Dedifferentiated amniotic fluid mesenchymal stem cell (primary cell): ENCODE measurements at regions not wholly inside any gene's neighbourhood (a gene's known extent, or its start where the extent isn't known, plus 50 kb on each side); places are given as distances from the start of the nearest gene placed in this dataset.

ENCODE experiments used
- DNase-seq: peaks from one replicate; pipeline ENCODE4 v3.0.0-alpha.2; 2016; ENCODE audit errors: extremely low spot score

DNA sequence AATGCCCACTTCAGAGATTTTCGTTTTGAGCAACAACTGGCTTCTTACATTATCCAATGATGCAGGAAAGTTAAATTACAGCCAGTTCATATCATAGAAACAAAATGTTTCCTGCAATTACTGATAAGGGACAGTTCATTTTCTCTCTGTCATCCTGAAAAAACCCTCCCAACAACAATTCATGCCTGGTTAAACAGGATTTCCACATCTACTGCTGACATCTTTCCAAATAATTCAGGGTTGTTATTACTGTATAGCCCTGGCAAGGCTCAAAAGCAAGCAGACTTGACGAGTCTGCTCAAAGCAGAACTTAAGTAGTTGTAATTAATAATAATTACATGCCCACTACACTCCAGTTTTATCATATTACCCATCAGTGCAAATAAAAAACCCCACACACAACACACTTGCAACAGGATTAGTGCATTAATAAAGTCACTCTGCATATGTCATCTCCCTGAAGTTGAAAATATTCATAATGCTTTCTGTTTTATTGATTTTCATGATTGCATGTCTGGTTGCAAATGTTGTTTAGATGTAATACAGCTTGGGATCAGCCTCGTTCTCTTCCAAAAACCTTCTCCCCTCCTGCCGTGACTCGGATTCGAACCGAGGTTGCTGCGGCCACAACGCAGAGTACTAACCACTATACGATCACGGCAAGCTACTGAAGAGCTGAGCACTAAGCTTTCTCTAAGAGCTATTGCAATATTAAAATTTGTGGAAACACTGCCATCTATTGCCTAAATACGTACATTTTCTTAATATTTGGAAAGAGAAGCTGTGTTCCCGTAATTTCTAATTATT lies 119.6 kb upstream of the NFIB start:
- peak; percentile 84 for DNase-seq

DNA sequence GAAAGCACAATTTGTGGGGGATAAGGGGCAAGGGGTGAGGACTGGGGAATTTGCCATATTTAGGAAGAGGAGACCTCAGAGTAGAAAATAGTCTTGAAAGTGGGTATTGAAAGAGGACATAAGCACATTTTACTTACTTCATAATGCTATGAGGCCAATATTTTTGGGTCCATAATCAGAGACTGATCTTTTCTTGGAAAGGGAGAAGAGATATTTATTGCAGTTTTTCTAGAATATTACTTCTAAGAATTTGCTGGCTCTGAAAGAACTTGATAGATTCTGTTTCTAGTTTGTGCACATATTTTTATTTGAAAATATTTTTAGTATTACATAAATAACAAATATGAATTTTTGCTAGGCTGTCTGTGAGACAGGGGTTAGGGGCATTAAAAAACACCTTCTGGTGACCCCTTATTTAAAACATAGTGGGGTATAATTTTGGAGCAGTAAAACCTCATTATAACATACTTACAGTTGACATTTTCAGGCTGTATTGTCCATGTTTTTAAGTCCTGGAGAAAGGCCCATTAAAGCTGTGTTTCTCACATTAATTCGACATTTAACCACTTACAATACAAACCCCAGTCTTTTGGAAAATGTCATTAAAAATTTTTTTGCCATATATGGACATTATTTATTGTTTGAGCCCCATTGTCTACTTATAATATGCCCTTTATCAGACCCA lies 118.9 kb upstream of the NFIB start:
- no peak for DNase-seq

- peak; percentile 78 for DNase-seq
Measured at GRCh38 chr9:14428781-14429230, 114.9 kb upstream of the NFIB start.

- no peak for DNase-seq
Measured at GRCh38 chr9:14427419-14427818, 113.5 kb upstream of the NFIB start.

DNA sequence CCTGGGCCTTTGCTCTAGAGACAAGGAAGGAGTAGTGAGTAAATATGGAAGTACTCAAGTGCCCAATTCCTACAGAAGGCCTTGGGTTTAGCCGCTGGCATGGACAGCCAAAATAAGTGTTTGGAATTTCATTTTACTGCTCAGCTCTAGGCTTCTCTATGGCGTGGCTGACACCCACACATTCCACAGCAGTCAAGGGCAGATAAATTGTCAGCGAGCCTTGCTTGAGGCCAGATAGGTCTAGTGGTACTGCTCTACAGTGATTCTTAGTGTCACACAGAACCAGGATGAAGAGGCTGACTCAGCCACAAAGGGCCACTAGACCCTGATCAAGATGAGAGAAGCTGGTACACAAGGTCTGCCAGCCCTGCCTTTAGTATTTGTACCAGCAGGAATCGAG lies 111.0 kb upstream of the NFIB start:
- DNase-seq, result no peak

- DNase-seq, result no peak
Measured at GRCh38 chr9:14424289-14424688, 110.3 kb upstream of the NFIB start.

DNA sequence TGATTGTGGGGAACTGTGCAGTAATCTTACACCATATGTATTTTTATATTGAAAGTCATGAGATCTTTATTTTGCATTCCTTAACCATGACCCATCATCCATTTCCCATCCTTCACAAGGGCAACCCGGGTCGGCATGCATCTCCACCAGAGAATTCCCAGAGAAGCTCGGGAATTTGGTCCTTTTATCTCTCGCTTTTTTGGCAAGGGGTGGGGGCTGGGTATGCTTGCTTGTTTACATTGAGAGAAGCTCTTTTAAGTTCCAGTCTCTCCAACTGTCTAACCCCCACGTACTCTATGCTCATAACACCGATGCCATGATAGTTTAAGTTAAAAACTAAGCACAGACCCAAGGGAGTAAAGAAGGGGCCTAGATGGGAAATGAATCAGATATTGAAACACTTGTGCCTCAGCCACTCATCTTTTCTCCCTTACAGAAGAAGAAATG lies 109.9 kb upstream of the NFIB start:
- peak; percentile 64 for DNase-seq

DNA sequence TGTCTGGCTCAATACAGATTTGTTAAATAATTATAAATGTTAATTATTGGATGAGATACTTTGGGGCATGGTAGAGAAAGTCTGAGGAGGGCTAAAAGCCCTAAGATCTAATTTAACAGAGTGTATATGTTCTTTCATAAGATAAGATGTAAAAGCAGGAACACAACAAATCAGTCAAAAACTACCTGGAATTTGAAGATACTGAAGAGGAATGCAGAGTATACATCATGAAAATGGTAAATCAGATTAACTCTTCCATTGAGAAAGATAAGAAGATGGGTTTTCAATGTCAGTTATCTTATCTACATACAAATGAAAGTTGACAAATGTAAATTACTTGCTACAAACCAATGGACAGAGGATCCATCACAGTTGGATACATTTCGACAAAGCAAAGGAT lies 107.3 kb upstream of the NFIB start:
- DNase-seq, result no peak

GRCh38 chr9:14418941-14419937 lies 105.3 kb upstream of the NFIB start:
- DNase-seq, result no peak

GRCh38 chr9:14418301-14418940 lies 104.5 kb upstream of the NFIB start:
- no peak for DNase-seq

GRCh38 chr9:14417237-14417636 lies 103.3 kb upstream of the NFIB start:
- DNase-seq, result no peak

DNA sequence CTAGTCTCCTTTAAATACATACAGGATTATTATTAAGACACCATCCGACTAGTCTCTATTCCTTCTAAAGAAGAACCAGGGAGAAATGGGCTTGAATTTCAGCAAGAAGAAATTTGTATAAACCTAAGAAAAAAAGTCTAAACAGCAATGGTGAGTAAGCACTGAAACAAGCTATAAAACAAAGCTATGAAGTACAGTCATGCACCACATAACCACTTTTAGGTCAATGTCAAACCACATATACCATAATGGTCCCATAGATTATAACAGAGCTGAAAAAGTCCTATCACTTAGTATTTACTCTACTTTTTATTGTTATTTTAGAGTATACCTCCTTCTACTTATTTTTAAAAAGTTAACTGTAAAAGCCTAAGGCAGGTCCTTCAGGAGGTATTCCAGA lies 102.0 kb upstream of the NFIB start:
- no peak for DNase-seq

DNA sequence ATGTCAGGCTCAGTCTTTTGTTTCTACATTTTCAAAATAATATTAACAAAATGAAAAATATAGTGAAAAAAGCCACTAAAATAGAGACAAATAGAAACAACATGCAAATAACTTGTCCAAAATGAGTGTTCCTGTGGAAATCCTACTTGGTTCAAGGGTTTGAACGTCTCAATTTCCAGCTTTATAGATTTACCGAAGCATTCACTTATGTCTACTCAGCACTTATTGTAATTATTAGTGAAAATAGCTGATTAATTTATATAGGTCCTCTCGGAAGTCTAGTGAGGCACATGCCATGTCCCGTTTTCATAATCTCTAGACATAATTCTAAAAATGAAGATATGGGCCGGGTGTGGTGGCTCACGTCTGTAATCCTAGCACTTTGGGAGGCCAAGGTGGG lies 99.9 kb upstream of the NFIB start:
- no peak for DNase-seq

DNA sequence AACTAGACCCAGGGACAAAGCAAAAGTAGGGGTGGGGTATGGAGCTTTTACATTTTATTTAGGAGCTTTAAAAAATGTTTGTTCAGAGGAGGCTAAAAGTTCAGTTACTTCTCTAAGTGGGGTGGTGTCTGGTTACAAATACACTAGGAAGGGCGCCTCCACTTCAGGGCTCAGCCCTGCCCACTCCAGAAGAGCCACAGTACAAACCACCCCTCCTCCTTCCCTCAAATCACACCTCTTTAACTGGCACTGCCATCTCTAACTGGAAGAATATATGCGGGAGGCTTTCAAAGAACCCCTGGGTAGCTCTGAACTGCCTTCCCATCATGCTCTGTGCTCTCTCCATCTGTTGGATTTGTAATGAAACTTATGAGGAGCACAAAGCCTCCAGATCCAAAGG lies 98.8 kb upstream of the NFIB start:
- no peak for DNase-seq

- DNase-seq, result no peak
Measured at GRCh38 chr9:14406463-14406862, 92.5 kb upstream of the NFIB start.

DNA sequence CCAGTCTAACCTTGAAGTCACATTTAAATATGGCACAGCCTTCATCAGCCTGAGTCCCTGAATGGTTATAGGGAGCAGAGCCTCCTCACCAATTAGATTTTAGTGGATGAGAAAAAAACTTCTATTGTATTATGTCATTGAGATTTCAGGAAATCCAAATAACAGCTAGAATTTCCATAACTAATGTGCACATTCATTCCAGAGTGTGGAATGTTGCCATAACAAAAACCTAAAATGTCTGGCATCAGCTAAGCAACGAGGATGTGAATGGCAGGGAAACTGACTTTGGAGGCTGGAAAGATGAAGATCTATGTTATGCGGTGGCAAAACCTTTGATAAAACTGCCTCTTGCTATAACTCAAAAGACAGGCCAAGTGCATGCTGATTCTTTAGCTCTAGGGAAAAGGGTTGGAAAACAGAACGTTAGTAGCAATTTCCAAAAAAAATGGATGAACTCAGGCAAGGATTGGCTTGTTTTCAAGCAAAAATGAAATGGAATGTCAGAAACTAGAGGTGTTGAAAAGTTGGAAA lies 91.3 kb upstream of the NFIB start:
- no peak for DNase-seq

GRCh38 chr9:14403081-14403480 lies 89.1 kb upstream of the NFIB start:
- DNase-seq, result no peak

- no peak for DNase-seq
Measured at GRCh38 chr9:14402583-14402982, 88.6 kb upstream of the NFIB start.

- no peak for DNase-seq
Measured at GRCh38 chr9:14401911-14402310, 88.0 kb upstream of the NFIB start.

GRCh38 chr9:14400658-14400995 lies 86.7 kb upstream of the NFIB start:
- DNase-seq, result peak; percentile 51
